B cell (primary cell): ENCODE measurements at regions not wholly inside any gene's neighbourhood (a gene's known extent, or its start where the extent isn't known, plus 50 kb on each side); places are given as distances from the start of the nearest gene placed in this dataset.

Experiments used
- ATAC-seq: fragments of 200-7000 bp; cut with Tn5 transposase; one replicate; pipeline ENCODE4 v1.10.0; 2021; ENCODE audit warnings: low read depth, mild to moderate bottlenecking, moderate number of reproducible peaks, moderate library complexity
- CTCF ChIA-PET: fragments of 350-600 bp; sonication (Branson Sonifier 250); formaldehyde crosslinking; loops from one replicate; lab custom pipeline; 2021; ENCODE audit warnings: antibody characterized with exemption, inconsistent platforms; lab: Charles Lee
- POLR2A ChIA-PET: fragments of 350-600 bp; sonication (Branson Sonifier 250); formaldehyde crosslinking; loops from one replicate; lab custom pipeline; 2021; ENCODE audit warnings: antibody characterized with exemption; lab: Charles Lee
- DNase-seq: peaks from one replicate; pipeline ENCODE4 v3.0.0; 2013
- H2AFZ ChIP-seq: 2 replicates; pipeline ENCODE4 v1.6.1; 2012; ENCODE audit warnings: mild to moderate bottlenecking, low read depth, low read length; ENCODE audit not compliant: insufficient read depth, poor library complexity, severe bottlenecking
- H3K27ac ChIP-seq, 2 donors: 1 replicate in 1 of 2; 2 replicates in 1 of 2; pipeline ENCODE4 v1.5.1; 2012 to 2013; ENCODE audit warnings: low read length in 2 of 2, mild to moderate bottlenecking in 2 of 2, moderate library complexity in 1 of 2
- H3K27me3 ChIP-seq, 4 experiments: fragments of 200-600 bp in 1 of 4; sonication (generic) in 1 of 4; replicated peaks in 1 of 4; 1 replicate in 2 of 4; 2 replicates in 2 of 4; pipeline versions ENCODE4 v1.6.1 to v1.7.0; 2013 to 2016; ENCODE audit warnings: low read length in 3 of 4, mild to moderate bottlenecking in 2 of 4, mixed read lengths in 1 of 4, moderate library complexity in 1 of 4; ENCODE audit not compliant: insufficient read depth in 4 of 4, control insufficient read depth in 3 of 4; ENCODE audit errors: control extremely low read depth in 1 of 4
- H3K36me3 ChIP-seq, 2 experiments: replicated peaks in 1 of 2; 1 replicate in 1 of 2; 2 replicates in 1 of 2; pipeline versions ENCODE4 v1.6.1 to v1.7.1; 2013; ENCODE audit warnings: low read length in 1 of 2; ENCODE audit not compliant: insufficient read depth in 2 of 2, control insufficient read depth in 1 of 2; ENCODE audit errors: control extremely low read depth in 1 of 2, extremely low read depth in 1 of 2
- H3K4me1 ChIP-seq, 2 donors: fragments of 200-600 bp in 1 of 2; sonication (generic) in 1 of 2; 1 replicate in 1 of 2; 2 replicates in 1 of 2; pipeline versions ENCODE4 v1.5.1 to v1.6.1; 2013 to 2017; ENCODE audit warnings: low read length in 2 of 2; ENCODE audit not compliant: control insufficient read depth in 2 of 2, insufficient read depth in 2 of 2
- H3K4me2 ChIP-seq: replicated peaks from 2 replicates; pipeline ENCODE3; 2012; ENCODE audit warnings: mild to moderate bottlenecking, low read depth, low read length; ENCODE audit not compliant: poor library complexity, severe bottlenecking
- H3K4me3 ChIP-seq, 5 experiments: fragments of 200-600 bp in 1 of 5; sonication (generic) in 1 of 5; 1 replicate in 3 of 5; 2 replicates in 2 of 5; pipeline versions ENCODE4 v1.5.1 to v1.7.0; 2011 to 2016; ENCODE audit warnings: low read length in 4 of 5, mild to moderate bottlenecking in 4 of 5, low read depth in 2 of 5, control low read depth in 1 of 5, moderate library complexity in 1 of 5; ENCODE audit not compliant: insufficient read depth in 1 of 5; ENCODE audit errors: control extremely low read depth in 1 of 5, extremely low read depth in 1 of 5
- H3K79me2 ChIP-seq: fragments of 200-600 bp; sonication (generic); one replicate; pipeline ENCODE4 v1.6.0; 2016; ENCODE audit warnings: low read length; ENCODE audit not compliant: control insufficient read depth, insufficient read depth
- H3K9ac ChIP-seq: fragments of 200-600 bp; sonication (generic); 2 replicates; pipeline ENCODE4 v1.6.1; 2017; ENCODE audit warnings: mild to moderate bottlenecking, low read length, moderate library complexity
- H3K9me3 ChIP-seq, 3 donors: one replicate each; pipeline versions ENCODE4 v1.6.1 to v1.7.1; 2013; ENCODE audit warnings: low read length in 2 of 3; ENCODE audit not compliant: control insufficient read depth in 2 of 3, insufficient read depth in 1 of 3; ENCODE audit errors: control extremely low read depth in 1 of 3
- H4K20me1 ChIP-seq: 2 replicates; pipeline ENCODE4 v1.6.0; 2012; ENCODE audit warnings: mild to moderate bottlenecking, low read length; ENCODE audit not compliant: insufficient read depth, control insufficient read depth, poor library complexity, severe bottlenecking
- H3K27ac Mint-ChIP-seq: one replicate; pipeline ENCODE4 v1.8.0; 2021; ENCODE audit warnings: mixed read lengths
- H3K27me3 Mint-ChIP-seq: one replicate; pipeline ENCODE4 v1.8.0; 2021; ENCODE audit warnings: mixed read lengths
- H3K4me1 Mint-ChIP-seq: one replicate; pipeline ENCODE4 v1.8.0; 2021; ENCODE audit warnings: mixed read lengths
- H3K4me3 Mint-ChIP-seq: one replicate; pipeline ENCODE4 v1.8.0; 2021; ENCODE audit warnings: mixed read lengths
- H3K9me3 Mint-ChIP-seq: one replicate; pipeline ENCODE4 v1.8.0; 2022; ENCODE audit warnings: mixed read lengths; ENCODE audit not compliant: insufficient read depth
- CTCF ChIP-seq: fragments of 200-600 bp; IDR thresholded peaks from one replicate; pipeline ENCODE4 v1.8.0; 2022; ENCODE audit warnings: antibody characterized with exemption, mild to moderate bottlenecking
- EZH2 ChIP-seq: IDR thresholded peaks from 2 replicates; pipeline ENCODE4 v1.6.1; 2012; ENCODE audit warnings: borderline replicate concordance, low read depth, mild to moderate bottlenecking, moderate library complexity, low read length; ENCODE audit not compliant: insufficient read depth, poor library complexity, severe bottlenecking
- WGBS: methylation state at CpG from one replicate; pipeline ENCODE4 v1.1.5; 2013; ENCODE audit warnings: missing lambda C conversion rate; ENCODE audit not compliant: insufficient coverage; 5-methylcytosine and 5-hydroxymethylcytosine counted together
- intact Hi-C: fragments of 100-400 bp; cut with micrococcal nuclease; formaldehyde crosslinking; loops from one replicate; pipeline ENCODE4 v1.10.0; 2022

- no peak overlapping the region for H3K27ac ChIP-seq
- WGBS = 72% methylated on average over 17 of the region's 21 CpGs
- no peak overlapping the region for H3K9ac ChIP-seq
- peaks cover 6% of the 10 kb centered on the region for H3K27me3 Mint-ChIP-seq
- DNase-seq (no peak), ATAC-seq (no peak)
- H3K9me3 ChIP-seq = peaks cover 0 to 3% (median 0%) of the 10 kb centered on the region in 3 donors
- H3K4me1 Mint-ChIP-seq = no peaks in the 10 kb centered on the region
- CTCF ChIA-PET = no interaction called here
- no peak overlapping the region for H3K4me3 ChIP-seq
- no peak overlapping the region for H2AFZ ChIP-seq
- no peak overlapping the region for H3K4me2 ChIP-seq
- no peak overlapping the region for H3K27ac Mint-ChIP-seq
- TF ChIP-seq CTCF (no peak), EZH2 (no peak)
- no peaks in the 10 kb centered on the region for H4K20me1 ChIP-seq
- POLR2A ChIA-PET = no interaction called here
- H3K79me2 ChIP-seq = no peaks in the 10 kb centered on the region
- intact Hi-C loops = no loop called here
- no peaks in the 10 kb centered on the region for H3K36me3 ChIP-seq
- peaks cover 0 to 2% (median 0%) of the 10 kb centered on the region in 4 experiments for H3K27me3 ChIP-seq
- H3K4me3 Mint-ChIP-seq = no peak overlapping the region
- no peaks in the 10 kb centered on the region for H3K9me3 Mint-ChIP-seq
- H3K4me1 ChIP-seq = no peaks in the 10 kb centered on the region
These were observed 566.1 kb downstream of the PTPRU start for GRCh38 chr1:29802181-29803068.

GRCh38 chr1:29801561-29801973 is 565.2 kb downstream of the PTPRU start:
- no peak overlapping the region for H3K4me2 ChIP-seq
- H3K9me3 ChIP-seq = peaks cover 0 to 3% (median 0%) of the 10 kb centered on the region in 3 donors
- no peak overlapping the region for H2AFZ ChIP-seq
- no peak overlapping the region for H3K4me3 Mint-ChIP-seq
- H3K27me3 Mint-ChIP-seq = peaks cover 6% of the 10 kb centered on the region
- H3K79me2 ChIP-seq = no peaks in the 10 kb centered on the region
- 63% methylated on average over 8 of the region's 8 CpGs for WGBS
- no peak overlapping the region for H3K27ac ChIP-seq
- ChIA-PET CTCF (no interaction called here), POLR2A (no interaction called here)
- no peaks in the 10 kb centered on the region for H3K9me3 Mint-ChIP-seq
- H3K4me1 Mint-ChIP-seq = no peaks in the 10 kb centered on the region
- H3K4me3 ChIP-seq = no peak overlapping the region
- TF ChIP-seq CTCF (no peak), EZH2 (no peak)
- ATAC-seq (no peak), DNase-seq (no peak)
- H4K20me1 ChIP-seq = no peaks in the 10 kb centered on the region
- H3K27me3 ChIP-seq = peaks cover 0 to 2% (median 0%) of the 10 kb centered on the region in 4 experiments
- H3K36me3 ChIP-seq = no peaks in the 10 kb centered on the region
- H3K4me1 ChIP-seq = no peaks in the 10 kb centered on the region
- H3K9ac ChIP-seq = no peak overlapping the region
- no peak overlapping the region for H3K27ac Mint-ChIP-seq
- intact Hi-C loops = no loop called here
